Nephron progenitor cell (in vitro differentiated cells): ENCODE measurements at regions not wholly inside any gene's neighbourhood (a gene's known extent, or its start where the extent isn't known, plus 50 kb on each side); places are given as distances from the start of the nearest gene placed in this dataset.

Experiments used
- DNase-seq: peaks from one replicate; pipeline ENCODE4 v3.0.0; 2021
- H3K27ac Mint-ChIP-seq: 2 replicates; pipeline ENCODE4 v1.8.0; 2021; ENCODE audit warnings: mild to moderate bottlenecking, moderate library complexity, mixed read lengths
- H3K27me3 Mint-ChIP-seq: 2 replicates; pipeline ENCODE4 v1.8.0; 2021; ENCODE audit warnings: mild to moderate bottlenecking, low read depth, mixed read lengths; ENCODE audit not compliant: poor library complexity
- H3K36me3 Mint-ChIP-seq: 2 replicates; pipeline ENCODE4 v1.8.0; 2021; ENCODE audit warnings: low read depth, mixed read lengths
- H3K4me1 Mint-ChIP-seq: 2 replicates; pipeline ENCODE4 v1.8.0; 2021; ENCODE audit warnings: mixed read lengths
- H3K4me3 Mint-ChIP-seq: 2 replicates; pipeline ENCODE4 v1.8.0; 2021; ENCODE audit warnings: mild to moderate bottlenecking, moderate library complexity, mixed read lengths
- H3K9me3 Mint-ChIP-seq: 2 replicates; pipeline ENCODE4 v1.8.0; 2021; ENCODE audit warnings: mild to moderate bottlenecking, moderate library complexity, mixed read lengths
- CTCF ChIP-seq: fragments of 200-600 bp; sonication (generic); IDR thresholded peaks from 2 replicates; pipeline ENCODE4 v1.5.0; 2021; ENCODE audit warnings: antibody characterized with exemption

GRCh38 chr7:125127304-125127703 lies 197.7 kb upstream of the POT1 start:
- no peak for TF ChIP-seq CTCF
- H3K4me3 Mint-ChIP-seq, result no peak overlapping the region
- no peaks in the 10 kb centered on the region for H3K36me3 Mint-ChIP-seq
- H3K9me3 Mint-ChIP-seq, result peaks cover 9% of the 10 kb centered on the region
- no peaks in the 10 kb centered on the region for H3K27me3 Mint-ChIP-seq
- no peak overlapping the region for H3K27ac Mint-ChIP-seq
- DNase-seq, result no peak
- H3K4me1 Mint-ChIP-seq, result peaks cover 11% of the 10 kb centered on the region

- Mint-ChIP-seq H3K27me3 (no peaks in the 10 kb centered on the region), H3K4me1 (peaks cover 11% of the 10 kb centered on the region), H3K36me3 (no peaks in the 10 kb centered on the region), H3K27ac (no peak overlapping the region), H3K9me3 (peaks cover 9% of the 10 kb centered on the region), H3K4me3 (no peak overlapping the region)
- TF ChIP-seq CTCF, result no peak
- no peak for DNase-seq
Measured at GRCh38 chr7:125126376-125126775, 196.8 kb upstream of the POT1 start.

- Mint-ChIP-seq H3K27me3 (no peaks in the 10 kb centered on the region), H3K27ac (no peak overlapping the region), H3K4me1 (peaks cover 11% of the 10 kb centered on the region), H3K4me3 (no peak overlapping the region), H3K36me3 (no peaks in the 10 kb centered on the region), H3K9me3 (peaks cover 9% of the 10 kb centered on the region)
- TF ChIP-seq CTCF, result no peak
- no peak for DNase-seq
Measured at GRCh38 chr7:125125315-125125714, 195.7 kb upstream of the POT1 start.

GRCh38 chr7:125122173-125122572 lies 192.5 kb upstream of the POT1 start:
- Mint-ChIP-seq H3K9me3 (peaks cover 9% of the 10 kb centered on the region), H3K36me3 (no peaks in the 10 kb centered on the region), H3K4me1 (peaks cover 20% of the 10 kb centered on the region), H3K27me3 (no peaks in the 10 kb centered on the region), H3K4me3 (no peak overlapping the region), H3K27ac (no peak overlapping the region)
- no peak for TF ChIP-seq CTCF
- DNase-seq, result no peak

GRCh38 chr7:125119559-125120115 lies 190.0 kb upstream of the POT1 start:
- no peak for TF ChIP-seq CTCF
- DNase-seq, result no peak
- Mint-ChIP-seq H3K27me3 (no peaks in the 10 kb centered on the region), H3K36me3 (no peaks in the 10 kb centered on the region), H3K27ac (no peak overlapping the region), H3K4me1 (peaks cover 9% of the 10 kb centered on the region), H3K4me3 (no peak overlapping the region), H3K9me3 (peaks cover 8% of the 10 kb centered on the region)

GRCh38 chr7:125118444-125118843 lies 188.8 kb upstream of the POT1 start:
- TF ChIP-seq CTCF, result no peak
- Mint-ChIP-seq H3K27me3 (no peaks in the 10 kb centered on the region), H3K27ac (peak overlapping the region; percentile 10), H3K4me3 (no peak overlapping the region), H3K4me1 (peaks cover 9% of the 10 kb centered on the region), H3K36me3 (no peaks in the 10 kb centered on the region), H3K9me3 (no peaks in the 10 kb centered on the region)
- no peak for DNase-seq
